Urothelium cell line (cell line): ENCODE measurements at regions not wholly inside any gene's neighbourhood (a gene's known extent, or its start where the extent isn't known, plus 50 kb on each side); places are given as distances from the start of the nearest gene placed in this dataset.

Experiments used
- DNase-seq: peaks from one replicate; pipeline ENCODE4 v3.0.0; 2011; ENCODE audit warnings: low spot score, mixed read lengths
- FAIRE-seq: peaks from 2 replicates; lab custom pipeline; 2011; peaks lifted over from hg19 to GRCh38; lab: Jason Lieb, UNC

GRCh38 chr3:165283328-165283727 lies 87.1 kb upstream of the SLITRK3 start:
- no peak for DNase-seq
- no peak for FAIRE-seq

GRCh38 chr3:165279471-165279870 lies 83.3 kb upstream of the SLITRK3 start:
- DNase-seq (no peak), FAIRE-seq (no peak)

GRCh38 chr3:165273411-165273810 lies 77.2 kb upstream of the SLITRK3 start:
- FAIRE-seq: no peak
- no peak for DNase-seq

GRCh38 chr3:165259541-165260193 lies 63.5 kb upstream of the SLITRK3 start:
- DNase-seq: no peak
- no peak for FAIRE-seq

- DNase-seq (no peak), FAIRE-seq (no peak)
Measured at GRCh38 chr3:165256554-165257065, 60.4 kb upstream of the SLITRK3 start.

GRCh38 chr3:165254812-165255211 lies 58.6 kb upstream of the SLITRK3 start:
- DNase-seq: peak; percentile 3
- no peak for FAIRE-seq
